GM18505 (cell line): ENCODE measurements at regions not wholly inside any gene's neighbourhood (a gene's known extent, or its start where the extent isn't known, plus 50 kb on each side); places are given as distances from the start of the nearest gene placed in this dataset.

Source experiments
- ATAC-seq: cut with Tn5 transposase; IDR thresholded peaks from one replicate; pipeline ENCODE4 v1.9.1; 2021; ENCODE audit not compliant: unreplicated experiment
- POLR2A ChIP-seq: IDR thresholded peaks from 4 replicates; pipeline ENCODE4 v1.6.1; 2011; ENCODE audit warnings: borderline replicate concordance; ENCODE audit not compliant: insufficient read depth, insufficient read length; ENCODE audit errors: extremely low read depth

- ATAC-seq = no peak
- no peak for TF ChIP-seq POLR2A
These were observed 190.3 kb downstream of the TLE1 start for GRCh38 chr9:81499021-81499454.

- no peak for TF ChIP-seq POLR2A
- ATAC-seq = no peak
These were observed 190.8 kb downstream of the TLE1 start for GRCh38 chr9:81498576-81498975.

- no peak for TF ChIP-seq POLR2A
These were observed 192.3 kb downstream of the TLE1 start for GRCh38 chr9:81497091-81497490.

GRCh38 chr9:81492710-81493447 lies 196.5 kb downstream of the TLE1 start:
- no peak for ATAC-seq
- no peak for TF ChIP-seq POLR2A

More at GRCh38 chr9:81497091-81497490, 192.3 kb downstream of the TLE1 start:
- ATAC-seq = no peak

GRCh38 chr9:81490605-81491331 lies 198.6 kb downstream of the TLE1 start:
- ATAC-seq = no peak
- no peak for TF ChIP-seq POLR2A

- no peak for ATAC-seq
- TF ChIP-seq POLR2A = no peak
These were observed 200.3 kb downstream of the TLE1 start for GRCh38 chr9:81489046-81489445.

- TF ChIP-seq POLR2A = no peak
- no peak for ATAC-seq
These were observed 208.3 kb downstream of the TLE1 start for GRCh38 chr9:81480828-81481604.

- no peak for ATAC-seq
- TF ChIP-seq POLR2A = no peak
These were observed 209.8 kb downstream of the TLE1 start for GRCh38 chr9:81479573-81479972.

GRCh38 chr9:81477669-81478068 lies 211.7 kb downstream of the TLE1 start:
- ATAC-seq = no peak
- no peak for TF ChIP-seq POLR2A

- no peak for TF ChIP-seq POLR2A
- ATAC-seq = no peak
These were observed 212.4 kb downstream of the TLE1 start for GRCh38 chr9:81476813-81477490.

GRCh38 chr9:81474792-81475191 lies 214.6 kb downstream of the TLE1 start:
- TF ChIP-seq POLR2A = no peak
- no peak for ATAC-seq

- TF ChIP-seq POLR2A = no peak
These were observed 215.2 kb downstream of the TLE1 start for GRCh38 chr9:81474125-81474524.

GRCh38 chr9:81473708-81474107 lies 215.6 kb downstream of the TLE1 start:
- ATAC-seq = no peak
- TF ChIP-seq POLR2A = no peak

More at GRCh38 chr9:81474125-81474524, 215.2 kb downstream of the TLE1 start:
- ATAC-seq = no peak
